DOHH2 (cell line): ENCODE measurements at regions not wholly inside any gene's neighbourhood (a gene's known extent, or its start where the extent isn't known, plus 50 kb on each side); places are given as distances from the start of the nearest gene placed in this dataset.
A peak's percentile ranks its signal among the peaks of the same experiment; 100 is the strongest.

Source experiments
- EZH2phosphoT487 ChIP-seq: fragments of 200-600 bp; sonication (generic); IDR thresholded peaks from 2 replicates; pipeline ENCODE4 v1.6.1; 2017; ENCODE audit warnings: borderline replicate concordance, mild to moderate bottlenecking, antibody characterized with exemption, low read length, moderate library complexity, mixed read lengths
- TF ChIP-seq, protein P1 (sequence below): fragments of 200-600 bp; sonication (generic); IDR thresholded peaks from one replicate; pipeline ENCODE4 v1.5.1; 2014; ENCODE audit warnings: antibody characterized with exemption, mild to moderate bottlenecking, low read depth, low read length; ENCODE audit not compliant: poor library complexity, severe bottlenecking

- TF ChIP-seq, protein P1, sequence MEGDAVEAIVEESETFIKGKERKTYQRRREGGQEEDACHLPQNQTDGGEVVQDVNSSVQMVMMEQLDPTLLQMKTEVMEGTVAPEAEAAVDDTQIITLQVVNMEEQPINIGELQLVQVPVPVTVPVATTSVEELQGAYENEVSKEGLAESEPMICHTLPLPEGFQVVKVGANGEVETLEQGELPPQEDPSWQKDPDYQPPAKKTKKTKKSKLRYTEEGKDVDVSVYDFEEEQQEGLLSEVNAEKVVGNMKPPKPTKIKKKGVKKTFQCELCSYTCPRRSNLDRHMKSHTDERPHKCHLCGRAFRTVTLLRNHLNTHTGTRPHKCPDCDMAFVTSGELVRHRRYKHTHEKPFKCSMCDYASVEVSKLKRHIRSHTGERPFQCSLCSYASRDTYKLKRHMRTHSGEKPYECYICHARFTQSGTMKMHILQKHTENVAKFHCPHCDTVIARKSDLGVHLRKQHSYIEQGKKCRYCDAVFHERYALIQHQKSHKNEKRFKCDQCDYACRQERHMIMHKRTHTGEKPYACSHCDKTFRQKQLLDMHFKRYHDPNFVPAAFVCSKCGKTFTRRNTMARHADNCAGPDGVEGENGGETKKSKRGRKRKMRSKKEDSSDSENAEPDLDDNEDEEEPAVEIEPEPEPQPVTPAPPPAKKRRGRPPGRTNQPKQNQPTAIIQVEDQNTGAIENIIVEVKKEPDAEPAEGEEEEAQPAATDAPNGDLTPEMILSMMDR, result peak; percentile 21
- TF ChIP-seq EZH2phosphoT487, result no peak
These were observed 67.8 kb upstream of the SLC4A10 start for GRCh38 chr2:161556440-161556839.
